ENCODE measurements at regions not wholly inside any gene's neighbourhood (a gene's known extent, or its start where the extent isn't known, plus 50 kb on each side); places are given as distances from the start of the nearest gene placed in this dataset.

DNA sequence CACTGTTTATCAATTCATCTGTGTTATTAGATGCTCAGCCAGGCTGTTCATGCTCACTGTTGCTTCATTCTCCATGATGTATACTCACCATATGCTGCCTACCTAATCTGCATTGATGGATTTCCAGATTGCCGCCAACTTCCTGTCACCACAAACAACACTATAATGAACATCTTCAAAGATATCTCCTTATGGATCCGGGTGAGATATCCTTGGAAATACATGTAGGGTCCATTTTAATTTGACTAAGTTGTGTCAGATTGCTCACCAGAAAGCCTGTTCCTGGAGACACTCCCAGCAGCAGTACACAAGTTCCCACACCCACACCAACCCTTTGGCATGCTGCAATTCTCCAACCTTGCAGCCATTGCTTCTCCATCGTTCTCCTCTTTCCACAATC, 547.5 kb upstream of the TNP1 start:
- ATAC-seq (ENCODE audit: insufficient read depth, low FRiP score) = no peak
- no peak overlapping the region for H3K9ac ChIP-seq (ENCODE audit: insufficient read depth in 1 of 2, low read length in 2 of 2)
- DNase-seq = no peak
- WGBS, 2 donors = 89 to 92% methylated on average over 3 of the region's 3 CpGs
- no peaks in the 10 kb centered on the region for H3K9me3 ChIP-seq (ENCODE audit: control insufficient read depth in 4 of 4, insufficient read depth in 3 of 4, low read length in 3 of 4)
- no peaks in the 10 kb centered on the region for H3K27me3 ChIP-seq (ENCODE audit: control insufficient read depth in 3 of 3, insufficient read depth in 3 of 3, low read length in 2 of 3)
- no peaks in the 10 kb centered on the region for H3K36me3 ChIP-seq (ENCODE audit: control insufficient read depth in 4 of 4, insufficient read depth in 4 of 4, low read length in 4 of 4)
- TF ChIP-seq, protein P1, sequence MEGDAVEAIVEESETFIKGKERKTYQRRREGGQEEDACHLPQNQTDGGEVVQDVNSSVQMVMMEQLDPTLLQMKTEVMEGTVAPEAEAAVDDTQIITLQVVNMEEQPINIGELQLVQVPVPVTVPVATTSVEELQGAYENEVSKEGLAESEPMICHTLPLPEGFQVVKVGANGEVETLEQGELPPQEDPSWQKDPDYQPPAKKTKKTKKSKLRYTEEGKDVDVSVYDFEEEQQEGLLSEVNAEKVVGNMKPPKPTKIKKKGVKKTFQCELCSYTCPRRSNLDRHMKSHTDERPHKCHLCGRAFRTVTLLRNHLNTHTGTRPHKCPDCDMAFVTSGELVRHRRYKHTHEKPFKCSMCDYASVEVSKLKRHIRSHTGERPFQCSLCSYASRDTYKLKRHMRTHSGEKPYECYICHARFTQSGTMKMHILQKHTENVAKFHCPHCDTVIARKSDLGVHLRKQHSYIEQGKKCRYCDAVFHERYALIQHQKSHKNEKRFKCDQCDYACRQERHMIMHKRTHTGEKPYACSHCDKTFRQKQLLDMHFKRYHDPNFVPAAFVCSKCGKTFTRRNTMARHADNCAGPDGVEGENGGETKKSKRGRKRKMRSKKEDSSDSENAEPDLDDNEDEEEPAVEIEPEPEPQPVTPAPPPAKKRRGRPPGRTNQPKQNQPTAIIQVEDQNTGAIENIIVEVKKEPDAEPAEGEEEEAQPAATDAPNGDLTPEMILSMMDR (IDR thresholded peaks at IDR 0.05; ENCODE audit: control extremely low read depth, extremely low read depth) = no peak
- H3K4me1 ChIP-seq (ENCODE audit: control insufficient read depth in 5 of 5, insufficient read depth in 5 of 5, low read length in 5 of 5) = peaks cover 0 to 25% (median 13%) of the 10 kb centered on the region in 5 donors
- no peak overlapping the region for H3K27ac ChIP-seq (ENCODE audit: low read depth in 1 of 2, low read length in 1 of 2)
- no peak overlapping the region for H3K4me3 ChIP-seq

DNA sequence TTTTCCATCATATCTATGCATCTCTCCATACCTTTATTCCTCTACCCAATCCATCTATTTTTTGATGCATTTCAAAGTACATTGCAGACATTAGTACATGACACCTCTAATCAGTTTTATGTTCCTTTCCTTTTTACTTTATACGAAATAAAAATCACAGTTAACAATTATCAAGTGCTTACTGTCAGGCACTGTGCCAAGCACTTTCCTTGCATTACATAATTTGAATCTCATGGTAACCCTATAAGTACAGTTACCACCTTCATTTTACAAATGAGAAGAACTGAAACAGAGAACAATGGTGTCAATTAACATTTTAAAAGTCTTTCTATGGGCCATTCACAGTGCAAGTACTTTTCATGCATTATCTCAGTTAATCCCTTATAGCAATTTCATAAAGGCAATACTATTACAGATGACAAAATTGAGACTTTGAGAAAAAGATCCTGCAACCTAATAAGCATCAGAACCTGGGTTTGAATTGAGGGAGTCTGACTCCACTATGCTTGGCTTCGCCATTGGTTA, 544.4 kb upstream of the TNP1 start:
- peaks cover 0 to 27% (median 7%) of the 10 kb centered on the region in 5 donors for H3K4me1 ChIP-seq (ENCODE audit: control insufficient read depth in 5 of 5, insufficient read depth in 5 of 5, low read length in 5 of 5)
- no peak overlapping the region for H3K27ac ChIP-seq (ENCODE audit: low read depth in 1 of 2, low read length in 1 of 2)
- WGBS, 2 donors = 55 to 59% methylated on average over 2 of the region's 2 CpGs
- TF ChIP-seq, protein P1 (IDR thresholded peaks at IDR 0.05; ENCODE audit: control extremely low read depth, extremely low read depth) = no peak
- H3K9me3 ChIP-seq (ENCODE audit: control insufficient read depth in 4 of 4, insufficient read depth in 3 of 4, low read length in 3 of 4) = no peaks in the 10 kb centered on the region
- H3K9ac ChIP-seq (ENCODE audit: insufficient read depth in 1 of 2, low read length in 2 of 2) = no peak overlapping the region
- no peaks in the 10 kb centered on the region for H3K27me3 ChIP-seq (ENCODE audit: control insufficient read depth in 3 of 3, insufficient read depth in 3 of 3, low read length in 2 of 3)
- DNase-seq (peak in 1 of 3 donors; percentile 47), ATAC-seq (ENCODE audit: insufficient read depth, low FRiP score) (no peak)
- no peak overlapping the region for H3K4me3 ChIP-seq
- H3K36me3 ChIP-seq (ENCODE audit: control insufficient read depth in 4 of 4, insufficient read depth in 4 of 4, low read length in 4 of 4) = no peaks in the 10 kb centered on the region

DNA sequence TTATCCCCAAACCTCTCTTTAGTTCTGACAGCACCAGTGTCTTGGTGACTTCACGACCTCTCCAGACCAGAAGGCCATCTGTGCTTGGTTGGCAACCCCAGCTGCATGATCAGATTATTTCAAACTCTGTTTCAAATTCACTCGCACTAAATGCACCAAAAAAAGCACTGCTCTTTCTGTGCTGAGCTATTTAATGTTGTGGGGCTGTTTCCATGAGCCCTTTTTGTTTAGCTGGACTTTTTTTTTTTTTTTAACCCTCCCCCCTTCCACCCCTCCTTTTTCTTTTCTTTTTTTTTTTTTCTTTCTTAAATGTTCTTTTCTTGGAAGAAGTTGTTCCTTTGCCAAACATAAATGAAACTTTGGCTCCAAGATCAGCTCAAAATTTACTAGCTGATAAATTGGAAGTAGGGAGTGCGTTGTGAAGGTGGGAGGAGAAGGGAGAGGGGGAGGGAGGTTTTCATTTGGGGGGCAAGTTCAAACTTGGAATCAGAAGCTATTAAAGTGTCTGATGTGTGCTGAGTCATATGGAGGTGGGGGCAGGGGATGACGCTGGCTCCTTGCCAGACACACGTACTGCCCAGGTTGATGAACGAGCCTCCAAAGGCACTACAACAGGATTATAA, 543.0 kb upstream of the TNP1 start:
- Histone ChIP-seq H3K36me3 (ENCODE audit: control insufficient read depth in 4 of 4, insufficient read depth in 4 of 4, low read length in 4 of 4) (no peaks in the 10 kb centered on the region), H3K9me3 (ENCODE audit: control insufficient read depth in 4 of 4, insufficient read depth in 3 of 4, low read length in 3 of 4) (no peaks in the 10 kb centered on the region), H3K4me3 (no peak overlapping the region), H3K27ac (ENCODE audit: low read depth in 1 of 2, low read length in 1 of 2) (no peak overlapping the region), H3K27me3 (ENCODE audit: control insufficient read depth in 3 of 3, insufficient read depth in 3 of 3, low read length in 2 of 3) (no peaks in the 10 kb centered on the region), H3K9ac (ENCODE audit: insufficient read depth in 1 of 2, low read length in 2 of 2) (peak overlapping the region in 1 of 2 donors; percentile 78), H3K4me1 (ENCODE audit: control insufficient read depth in 5 of 5, insufficient read depth in 5 of 5, low read length in 5 of 5) (peaks cover 3 to 27% (median 7%) of the 10 kb centered on the region in 5 donors)
- DNase-seq (peak; percentile 55 to 95 (median 93)), ATAC-seq (ENCODE audit: insufficient read depth, low FRiP score) (no peak)
- WGBS, 2 donors = 47 to 57% methylated on average over 6 of the region's 6 CpGs
- TF ChIP-seq, protein P1 (IDR thresholded peaks at IDR 0.05; ENCODE audit: control extremely low read depth, extremely low read depth) = no peak
